ENCODE measurements at regions not wholly inside any gene's neighbourhood (a gene's known extent, or its start where the extent isn't known, plus 50 kb on each side); places are given as distances from the start of the nearest gene placed in this dataset.

DNA sequence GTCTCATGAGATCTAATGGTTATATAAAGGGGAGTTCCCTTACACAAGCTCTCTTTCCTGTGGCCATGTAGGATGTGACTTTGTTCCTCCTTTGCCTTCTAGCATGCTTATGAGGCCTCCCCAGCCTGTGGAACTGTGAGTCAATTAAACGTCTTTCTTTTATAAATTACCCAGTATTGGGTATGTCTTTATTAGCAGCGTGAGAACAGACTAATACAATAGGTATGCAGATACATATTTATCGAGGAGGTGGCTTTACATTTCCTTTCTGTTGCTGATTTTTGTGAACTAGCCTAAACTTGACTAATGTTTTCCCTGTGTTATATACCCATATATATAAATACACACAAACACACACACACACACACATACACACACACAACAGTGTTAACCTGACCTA is 80.2 kb downstream of the VCX2 start:
- TF ChIP-seq, protein P1, sequence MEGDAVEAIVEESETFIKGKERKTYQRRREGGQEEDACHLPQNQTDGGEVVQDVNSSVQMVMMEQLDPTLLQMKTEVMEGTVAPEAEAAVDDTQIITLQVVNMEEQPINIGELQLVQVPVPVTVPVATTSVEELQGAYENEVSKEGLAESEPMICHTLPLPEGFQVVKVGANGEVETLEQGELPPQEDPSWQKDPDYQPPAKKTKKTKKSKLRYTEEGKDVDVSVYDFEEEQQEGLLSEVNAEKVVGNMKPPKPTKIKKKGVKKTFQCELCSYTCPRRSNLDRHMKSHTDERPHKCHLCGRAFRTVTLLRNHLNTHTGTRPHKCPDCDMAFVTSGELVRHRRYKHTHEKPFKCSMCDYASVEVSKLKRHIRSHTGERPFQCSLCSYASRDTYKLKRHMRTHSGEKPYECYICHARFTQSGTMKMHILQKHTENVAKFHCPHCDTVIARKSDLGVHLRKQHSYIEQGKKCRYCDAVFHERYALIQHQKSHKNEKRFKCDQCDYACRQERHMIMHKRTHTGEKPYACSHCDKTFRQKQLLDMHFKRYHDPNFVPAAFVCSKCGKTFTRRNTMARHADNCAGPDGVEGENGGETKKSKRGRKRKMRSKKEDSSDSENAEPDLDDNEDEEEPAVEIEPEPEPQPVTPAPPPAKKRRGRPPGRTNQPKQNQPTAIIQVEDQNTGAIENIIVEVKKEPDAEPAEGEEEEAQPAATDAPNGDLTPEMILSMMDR (IDR thresholded peaks at IDR 0.05), result no peak
- no peak for TF ChIP-seq POLR2AphosphoS5 (IDR thresholded peaks at IDR 0.05)

Measured in breast epithelium (tissue), 3 donors.